ENCODE measurements at regions not wholly inside any gene's neighbourhood (a gene's known extent, or its start where the extent isn't known, plus 50 kb on each side); places are given as distances from the start of the nearest gene placed in this dataset.

DNA sequence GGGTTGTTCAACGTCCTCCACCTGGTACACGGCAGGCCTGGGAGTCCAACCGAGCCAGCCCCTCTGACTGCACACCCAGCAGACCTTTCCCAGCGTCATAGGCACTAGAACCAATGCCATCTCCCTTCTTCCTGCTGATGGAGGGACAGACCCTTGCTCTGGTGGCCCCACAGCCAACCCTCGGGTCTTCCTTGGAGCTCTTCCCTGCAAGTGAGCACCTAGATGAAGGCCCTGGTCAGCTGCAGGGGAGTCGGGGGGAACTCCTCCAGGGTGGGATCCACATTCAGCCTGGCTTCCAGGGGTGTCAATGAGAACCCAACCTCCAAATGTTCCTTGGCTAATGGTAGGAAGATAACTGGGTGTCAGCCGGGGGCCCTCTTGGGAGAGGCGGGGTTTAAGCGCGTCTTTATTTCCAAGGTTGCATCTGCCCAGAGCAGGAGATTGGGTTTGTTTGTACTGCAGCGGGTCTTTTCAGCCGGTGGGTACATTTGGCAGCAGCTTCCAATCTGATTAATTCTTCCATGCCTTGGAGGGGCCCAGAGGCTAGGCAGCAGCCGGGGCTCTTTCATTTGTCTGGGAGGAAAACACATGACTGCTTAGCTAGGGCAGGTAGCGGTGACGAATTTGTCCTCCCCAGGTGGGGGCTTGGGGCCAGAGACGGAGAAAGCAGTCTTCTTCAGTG is 56.0 kb upstream of the SHISAL1 start:
- H3K4me3 ChIP-seq (ENCODE audit: low read depth, low read length) = no peak overlapping the region
- no peaks in the 10 kb centered on the region for H3K36me3 ChIP-seq (ENCODE audit: control insufficient read depth, insufficient read depth, low read length)
- no peaks in the 10 kb centered on the region for H3K27me3 ChIP-seq (ENCODE audit: control insufficient read depth, insufficient read depth, low read length)
- no peak for DNase-seq (ENCODE audit: low read depth)
- ChIA-PET CTCF (interaction anchor here (1.4 kb wide), 1 partner anchor 375 kb away, joined by 3 read pairs; no protein-coding TSS in a partner anchor), POLR2A (no interaction called here)
- no peak for TF ChIP-seq CTCF (IDR thresholded peaks at IDR 0.05; ENCODE audit: insufficient read depth, low read depth, low read length)

GRCh38 chr22:44366372-44367300 is 53.9 kb upstream of the SHISAL1 start:
- Histone ChIP-seq H3K27me3 (ENCODE audit: control insufficient read depth, insufficient read depth, low read length) (no peaks in the 10 kb centered on the region), H3K36me3 (ENCODE audit: control insufficient read depth, insufficient read depth, low read length) (no peaks in the 10 kb centered on the region), H3K4me3 (ENCODE audit: low read depth, low read length) (no peak overlapping the region)
- TF ChIP-seq CTCF (IDR thresholded peaks at IDR 0.05; ENCODE audit: insufficient read depth, low read depth, low read length) = no peak
- DNase-seq (ENCODE audit: low read depth) = no peak
- POLR2A ChIA-PET = no interaction called here
- CTCF ChIA-PET = interaction anchor here (0.7 kb wide), 1 partner anchor 201 kb away, joined by 3 read pairs; no protein-coding TSS in a partner anchor

DNA sequence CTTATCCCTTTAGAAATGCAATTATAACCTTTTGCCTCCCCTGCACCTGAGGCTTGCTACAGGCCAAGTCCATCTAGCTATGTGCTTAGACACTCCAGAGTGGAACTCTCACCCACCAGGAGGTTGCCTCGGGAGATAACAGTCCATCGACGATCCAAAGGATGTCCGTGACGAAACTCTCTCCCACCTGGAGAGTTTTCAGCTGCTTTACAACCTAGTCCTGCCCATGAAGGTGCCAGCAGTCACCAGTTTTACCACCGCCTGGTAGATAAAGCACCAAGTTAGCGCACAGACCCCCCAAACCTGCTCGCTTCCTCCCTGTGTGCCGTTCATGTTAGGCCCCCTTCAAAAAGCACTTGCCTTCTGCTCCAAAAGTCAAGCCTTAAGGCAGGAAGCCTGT is 53.1 kb upstream of the SHISAL1 start:
- no peak overlapping the region for H3K4me3 ChIP-seq (ENCODE audit: low read depth, low read length)
- CTCF ChIA-PET = interaction anchor here (0.6 to 0.7 kb wide), 2 partner anchors 202 to 232 kb away, joined by 3 read pairs; no protein-coding TSS in a partner anchor
- no peak for TF ChIP-seq CTCF (IDR thresholded peaks at IDR 0.05; ENCODE audit: insufficient read depth, low read depth, low read length)
- no peaks in the 10 kb centered on the region for H3K36me3 ChIP-seq (ENCODE audit: control insufficient read depth, insufficient read depth, low read length)
- H3K27me3 ChIP-seq (ENCODE audit: control insufficient read depth, insufficient read depth, low read length) = no peaks in the 10 kb centered on the region
- POLR2A ChIA-PET = no interaction called here
- no peak for DNase-seq (ENCODE audit: low read depth)

GRCh38 chr22:44365191-44365590 is 52.4 kb upstream of the SHISAL1 start:
- no peak for TF ChIP-seq CTCF (IDR thresholded peaks at IDR 0.05; ENCODE audit: insufficient read depth, low read depth, low read length)
- CTCF ChIA-PET = interaction anchor here (0.6 to 0.9 kb wide), 3 partner anchors 10 to 231 kb away, joined by 3 read pairs; no protein-coding TSS in a partner anchor
- Histone ChIP-seq H3K4me3 (ENCODE audit: low read depth, low read length) (no peak overlapping the region), H3K27me3 (ENCODE audit: control insufficient read depth, insufficient read depth, low read length) (no peaks in the 10 kb centered on the region), H3K36me3 (ENCODE audit: control insufficient read depth, insufficient read depth, low read length) (no peaks in the 10 kb centered on the region)
- POLR2A ChIA-PET = no interaction called here
- DNase-seq (ENCODE audit: low read depth) = no peak

DNA sequence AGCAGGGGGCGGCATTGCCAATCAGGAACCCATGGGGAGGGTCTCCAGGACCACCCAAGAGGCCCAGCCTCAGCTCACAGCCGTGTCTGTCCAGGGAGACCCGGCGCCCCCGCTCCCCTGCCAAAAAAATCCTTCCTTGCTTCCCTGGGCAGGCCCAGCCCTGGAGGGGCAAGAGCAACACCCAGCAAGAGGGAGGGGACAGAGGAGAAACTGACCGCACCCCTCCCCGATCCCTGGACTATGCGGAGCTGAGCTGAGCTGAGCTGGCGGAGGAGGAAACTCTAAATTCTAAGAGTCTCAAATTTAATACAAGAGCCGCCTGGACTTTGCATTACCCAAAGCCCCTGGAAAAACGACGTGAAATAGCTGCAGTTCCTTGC is 52.0 kb upstream of the SHISAL1 start:
- no peaks in the 10 kb centered on the region for H3K36me3 ChIP-seq (ENCODE audit: control insufficient read depth, insufficient read depth, low read length)
- POLR2A ChIA-PET = no interaction called here
- no peaks in the 10 kb centered on the region for H3K27me3 ChIP-seq (ENCODE audit: control insufficient read depth, insufficient read depth, low read length)
- TF ChIP-seq CTCF (IDR thresholded peaks at IDR 0.05; ENCODE audit: insufficient read depth, low read depth, low read length) = no peak
- H3K4me3 ChIP-seq (ENCODE audit: low read depth, low read length) = no peak overlapping the region
- no peak for DNase-seq (ENCODE audit: low read depth)
- CTCF ChIA-PET = interaction anchor here (0.8 to 0.9 kb wide), 2 partner anchors 9 to 15 kb away, joined by 3 read pairs; no protein-coding TSS in a partner anchor

Data from BJ (cell line).